Spinal cord (tissue), 9 donors: ENCODE measurements at regions not wholly inside any gene's neighbourhood (a gene's known extent, or its start where the extent isn't known, plus 50 kb on each side); places are given as distances from the start of the nearest gene placed in this dataset.

Experiments used
- DNase-seq, 6 donors: peaks; one replicate each; pipeline versions ENCODE4 v3.0.0 to v3.0.0-alpha.2; 2013 to 2015; ENCODE audit warnings: low spot score in 6 of 6, low read depth in 4 of 6
- H3K27ac ChIP-seq: one replicate; pipeline ENCODE4 v1.5.1; 2013; ENCODE audit warnings: low read depth, low read length, control low read depth
- H3K27me3 ChIP-seq: one replicate; pipeline ENCODE4 v1.6.1; 2013; ENCODE audit warnings: low read length; ENCODE audit not compliant: control insufficient read depth, insufficient read depth
- H3K36me3 ChIP-seq: one replicate; pipeline ENCODE4 v1.6.1; 2013; ENCODE audit warnings: low read length; ENCODE audit not compliant: control insufficient read depth, insufficient read depth
- H3K4me1 ChIP-seq: one replicate; pipeline ENCODE4 v1.6.1; 2013; ENCODE audit warnings: low read length; ENCODE audit not compliant: control insufficient read depth, insufficient read depth
- H3K4me3 ChIP-seq: one replicate; pipeline ENCODE4 v1.5.1; 2013; ENCODE audit warnings: low read depth, low read length, control low read depth
- H3K9me3 ChIP-seq: one replicate; pipeline ENCODE4 v1.6.1; 2013; ENCODE audit warnings: low read length; ENCODE audit not compliant: control insufficient read depth, insufficient read depth
- WGBS: methylation state at CpG from one replicate; pipeline ENCODE4 v1.1.5; 2013; ENCODE audit warnings: missing lambda C conversion rate; ENCODE audit not compliant: insufficient coverage; 5-methylcytosine and 5-hydroxymethylcytosine counted together
- donor health status: healthy.

DNA sequence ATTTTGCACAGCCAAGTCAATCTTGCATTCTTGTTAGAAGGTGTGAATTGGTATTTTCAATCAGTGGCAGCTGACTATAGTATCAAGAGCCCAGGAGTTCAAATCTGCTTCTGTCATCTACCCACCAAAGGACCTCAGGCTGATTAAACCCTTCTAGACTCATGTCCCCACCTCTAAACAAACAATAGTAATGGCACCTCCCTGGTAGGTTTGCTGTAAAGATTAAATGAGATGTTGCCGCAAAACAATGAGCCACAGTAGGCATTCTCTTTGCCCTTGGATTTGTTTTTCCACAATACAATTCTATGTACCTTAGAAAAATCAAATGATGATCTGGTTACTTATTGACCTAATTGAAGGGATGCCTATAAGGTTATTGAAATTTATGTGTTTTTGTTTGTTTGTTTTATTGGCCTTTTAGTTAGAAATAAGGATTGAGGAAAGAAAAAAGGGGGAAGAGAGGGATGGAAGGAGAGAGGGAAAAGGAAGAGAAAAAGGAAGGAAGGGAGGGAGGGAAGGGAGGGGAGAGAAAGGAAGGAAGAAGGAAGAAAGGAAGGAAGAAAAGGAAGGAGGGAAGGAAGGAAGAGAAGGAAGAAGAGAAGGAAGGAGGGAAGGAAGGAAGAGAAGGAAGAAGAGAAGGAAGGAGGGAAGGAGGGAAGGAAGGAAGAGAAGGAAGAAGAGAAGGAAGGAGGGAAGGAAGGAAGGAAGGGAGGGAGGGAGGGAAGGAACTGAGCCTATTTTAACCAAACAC, 110.7 kb downstream of the ETS2 start:
- Histone ChIP-seq H3K4me1 (peaks cover 17% of the 10 kb centered on the region), H3K27ac (no peak overlapping the region)

GRCh38 chr21:38915546-38915945, 109.8 kb downstream of the ETS2 start:
- Histone ChIP-seq H3K9me3 (no peaks in the 10 kb centered on the region), H3K4me1 (peaks cover 17% of the 10 kb centered on the region), H3K27me3 (peaks cover 3% of the 10 kb centered on the region), H3K36me3 (no peaks in the 10 kb centered on the region), H3K27ac (peak overlapping the region; percentile 52), H3K4me3 (no peak overlapping the region)
- no peak for DNase-seq
- WGBS, result 60% methylated on average over 1 of the region's 4 CpGs

More for the DNA sequence above, 110.7 kb downstream of the ETS2 start:
- Histone ChIP-seq H3K4me3 (no peak overlapping the region), H3K36me3 (no peaks in the 10 kb centered on the region), H3K9me3 (no peaks in the 10 kb centered on the region), H3K27me3 (peaks cover 3% of the 10 kb centered on the region)
- no peak for DNase-seq
- no CpG with 5 or more reads among the region's 1 CpG for WGBS

DNA sequence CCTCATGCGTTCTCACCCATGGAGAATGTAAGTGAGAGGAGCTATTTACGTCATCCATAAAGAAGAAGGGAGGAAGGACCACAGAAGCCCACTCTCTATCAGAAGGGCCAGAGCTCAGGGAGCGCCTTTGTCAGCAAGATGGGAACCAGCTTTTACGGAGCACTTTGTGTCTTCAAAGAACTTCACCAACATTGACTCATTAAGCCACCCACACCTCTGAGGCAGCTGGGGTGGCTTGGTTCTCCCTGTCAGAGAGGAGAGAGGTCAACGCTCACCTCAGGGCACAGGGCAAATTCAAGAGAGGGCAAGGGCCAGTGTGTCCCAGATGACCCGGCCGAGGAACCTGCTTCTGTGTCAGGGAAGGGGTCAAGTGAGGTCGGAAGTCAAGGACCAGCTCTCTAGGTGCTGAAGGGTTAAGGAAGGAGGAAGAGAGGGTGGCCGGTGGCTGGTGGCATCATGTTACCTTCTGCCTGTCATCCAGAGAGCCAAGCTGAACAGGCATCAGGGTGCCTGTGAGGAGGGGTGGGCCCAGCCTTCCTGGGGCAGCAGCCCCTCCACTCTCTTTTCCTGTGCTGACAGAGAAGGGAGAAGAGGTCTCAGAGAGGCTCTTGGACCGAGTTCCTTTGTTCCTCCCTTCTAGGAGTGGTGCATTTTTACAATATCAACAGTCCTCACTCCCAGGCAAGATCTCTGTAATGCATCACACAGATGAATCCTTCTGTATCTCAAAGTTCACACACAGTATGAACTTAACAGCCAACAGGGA, 109.0 kb downstream of the ETS2 start:
- H3K27me3 ChIP-seq, result peaks cover 3% of the 10 kb centered on the region
- H3K4me1 ChIP-seq, result peaks cover 17% of the 10 kb centered on the region
- no peaks in the 10 kb centered on the region for H3K36me3 ChIP-seq
- H3K9me3 ChIP-seq, result no peaks in the 10 kb centered on the region
- H3K27ac ChIP-seq, result peak overlapping the region; percentile 68
- DNase-seq, result peak in 1 of 6 donors; percentile 31
- no peak overlapping the region for H3K4me3 ChIP-seq
- 44% methylated on average over 5 of the region's 10 CpGs for WGBS

DNA sequence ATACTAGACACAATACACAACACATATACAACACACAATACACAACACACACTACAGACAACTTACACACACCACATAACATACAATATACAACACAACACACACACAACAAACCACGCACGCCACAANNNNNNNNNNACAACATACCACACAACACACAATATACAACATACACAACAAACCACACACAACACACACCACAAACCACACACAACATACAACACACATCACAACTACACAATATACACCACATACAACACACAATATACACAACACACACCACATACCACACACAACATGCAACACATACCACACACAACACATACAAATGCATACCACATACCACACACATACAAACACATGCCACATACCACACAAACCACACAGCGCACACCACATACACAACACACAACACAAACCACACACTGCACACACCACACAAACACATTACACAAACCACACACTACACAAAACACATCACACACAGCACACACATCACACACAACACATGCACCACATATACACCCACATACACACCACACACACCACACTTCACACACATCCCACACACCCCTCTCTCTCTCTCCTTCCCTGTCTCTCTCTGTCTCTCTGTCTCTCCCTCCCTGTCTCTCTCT, 108.3 kb downstream of the ETS2 start:
- H3K4me3 ChIP-seq, result no peak overlapping the region
- peak overlapping the region; percentile 68 for H3K27ac ChIP-seq
- 33% methylated on average over 3 of the region's 3 CpGs for whole genome bisulfite sequencing
- peaks cover 3% of the 10 kb centered on the region for H3K27me3 ChIP-seq
- peaks cover 17% of the 10 kb centered on the region for H3K4me1 ChIP-seq
- no peak for DNase-seq
- no peaks in the 10 kb centered on the region for H3K36me3 ChIP-seq
- no peaks in the 10 kb centered on the region for H3K9me3 ChIP-seq

DNA sequence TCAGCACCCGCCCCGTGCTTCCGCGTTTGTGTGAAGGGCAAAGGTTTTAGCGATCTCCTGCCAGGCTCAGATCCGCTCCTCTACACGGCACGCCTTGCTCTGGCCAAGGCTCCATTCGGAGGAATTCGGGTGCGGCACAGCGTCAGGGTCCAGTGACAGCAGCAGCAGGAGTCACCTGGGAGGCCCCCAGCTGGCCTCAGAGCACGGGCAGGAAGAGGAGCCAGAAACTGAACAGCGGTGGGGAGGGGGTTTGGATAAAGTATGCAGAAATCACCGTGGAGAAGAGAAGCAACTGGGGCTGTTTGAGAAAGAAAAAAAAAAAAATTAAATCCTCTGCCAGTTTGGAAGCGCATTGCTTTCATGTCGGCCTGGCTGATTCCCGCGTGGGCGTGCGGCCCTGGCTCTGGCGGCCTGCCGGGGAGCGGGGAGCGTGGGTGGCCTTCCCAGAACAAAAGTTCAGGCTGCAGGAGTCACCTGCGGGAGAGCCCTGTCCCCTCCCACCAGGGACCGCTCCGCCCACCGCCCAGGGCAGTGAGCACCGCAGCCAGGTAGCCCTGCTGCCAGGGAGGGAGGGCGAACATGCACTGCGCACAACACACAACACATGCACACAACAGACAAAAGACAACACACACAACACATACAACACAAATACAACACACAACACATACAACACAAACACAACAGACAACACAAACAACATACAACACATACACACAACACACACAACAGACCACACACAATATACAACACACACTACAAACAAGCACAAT, 107.6 kb downstream of the ETS2 start:
- peaks cover 3% of the 10 kb centered on the region for H3K27me3 ChIP-seq
- peaks cover 17% of the 10 kb centered on the region for H3K4me1 ChIP-seq
- H3K9me3 ChIP-seq, result no peaks in the 10 kb centered on the region
- H3K4me3 ChIP-seq, result no peak overlapping the region
- peak overlapping the region; percentile 67 for H3K27ac ChIP-seq
- no peaks in the 10 kb centered on the region for H3K36me3 ChIP-seq
- 8% methylated on average over 30 of the region's 32 CpGs for WGBS
- peak in 2 of 6 donors; percentile 54 to 74 for DNase-seq

DNA sequence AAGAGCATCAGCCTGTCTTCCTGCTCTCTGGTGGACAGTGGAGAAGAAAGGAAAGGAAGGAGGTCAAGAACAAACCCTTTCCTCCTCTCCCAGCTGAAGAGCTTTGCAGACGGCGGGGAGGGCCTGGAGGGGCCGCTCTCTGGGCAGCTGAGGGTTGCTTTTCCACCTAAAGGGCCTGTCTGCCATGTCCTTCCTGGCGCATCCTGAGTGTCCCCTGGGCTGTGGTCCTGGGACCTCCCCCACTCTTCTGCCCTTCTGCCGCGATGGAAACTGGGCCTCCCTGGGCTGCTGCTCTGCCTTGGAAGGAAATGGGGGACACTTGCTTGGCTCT, 107.0 kb downstream of the ETS2 start:
- Histone ChIP-seq H3K9me3 (no peaks in the 10 kb centered on the region), H3K27me3 (peaks cover 3% of the 10 kb centered on the region), H3K4me3 (no peak overlapping the region), H3K36me3 (no peaks in the 10 kb centered on the region), H3K27ac (peak overlapping the region; percentile 67), H3K4me1 (peaks cover 17% of the 10 kb centered on the region)
- 42% methylated on average over 6 of the region's 6 CpGs for WGBS
- DNase-seq, result no peak

DNA sequence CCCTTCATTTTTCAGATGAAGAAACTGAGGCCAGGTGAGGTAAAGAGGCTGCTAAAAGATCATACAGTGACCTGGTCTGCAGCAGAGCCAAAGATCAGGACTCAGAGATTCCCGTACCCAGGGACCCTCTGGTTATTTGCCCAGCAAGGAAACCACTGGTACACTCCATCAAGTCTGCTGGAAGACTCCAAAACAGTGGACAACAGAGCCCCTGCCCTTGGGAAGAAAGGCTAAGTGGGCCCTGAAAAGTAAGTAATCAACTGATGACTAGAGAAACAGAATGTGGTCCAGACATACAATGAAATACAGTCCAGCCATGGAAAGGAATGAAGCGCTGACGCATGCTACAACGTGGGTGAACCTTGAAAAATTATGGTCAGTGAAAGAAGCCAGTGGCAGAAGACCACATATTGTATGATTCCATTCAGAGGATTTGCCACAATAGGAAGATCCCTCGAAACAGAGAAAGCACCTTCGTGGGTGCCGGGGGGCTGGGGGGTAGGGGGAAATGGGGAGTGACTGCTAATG, 106.4 kb downstream of the ETS2 start:
- no peak overlapping the region for H3K27ac ChIP-seq

DNA sequence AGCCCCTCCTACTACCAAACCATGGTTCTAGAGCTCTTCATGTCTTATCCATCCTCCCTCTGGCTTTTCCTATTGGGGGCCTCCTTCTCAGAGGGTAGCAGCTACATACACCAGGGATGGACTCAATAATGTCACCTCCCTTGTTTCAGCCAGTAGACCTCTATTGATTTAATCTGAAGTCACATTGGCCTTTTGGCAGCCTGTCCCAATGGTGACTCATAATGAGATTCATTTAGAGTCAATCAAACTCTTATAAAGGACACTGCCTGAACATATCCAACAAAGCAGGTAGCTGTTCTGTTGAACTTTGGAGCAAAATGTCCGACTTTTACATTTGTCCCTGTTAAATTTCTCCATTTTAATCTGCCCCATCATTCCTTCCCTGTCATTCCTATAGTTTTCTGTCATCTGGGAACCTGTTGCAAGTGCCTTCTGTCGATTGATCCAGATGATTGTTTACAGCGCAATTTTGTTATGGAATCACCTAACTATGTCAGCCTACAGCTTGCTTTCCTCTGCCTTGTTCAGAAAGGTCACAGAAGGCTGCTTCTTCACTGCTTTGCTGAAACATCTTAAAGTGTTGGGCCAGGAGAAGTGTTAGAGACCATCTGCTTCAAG, 105.9 kb downstream of the ETS2 start:
- H3K4me3 ChIP-seq, result no peak overlapping the region
- peaks cover 17% of the 10 kb centered on the region for H3K4me1 ChIP-seq
- H3K36me3 ChIP-seq, result no peaks in the 10 kb centered on the region
- WGBS, result 90% methylated on average over 2 of the region's 3 CpGs
- no peaks in the 10 kb centered on the region for H3K9me3 ChIP-seq
- no peak overlapping the region for H3K27ac ChIP-seq
- DNase-seq, result no peak
- peaks cover 3% of the 10 kb centered on the region for H3K27me3 ChIP-seq

More for the DNA sequence above, 106.4 kb downstream of the ETS2 start:
- H3K27me3 ChIP-seq, result peaks cover 3% of the 10 kb centered on the region
- H3K36me3 ChIP-seq, result no peaks in the 10 kb centered on the region
- H3K9me3 ChIP-seq, result no peaks in the 10 kb centered on the region
- DNase-seq, result no peak
- H3K4me1 ChIP-seq, result peaks cover 17% of the 10 kb centered on the region
- H3K4me3 ChIP-seq, result no peak overlapping the region
- 86% methylated on average over 4 of the region's 7 CpGs for WGBS
